WTC11 (cell line): ENCODE measurements at regions not wholly inside any gene's neighbourhood (a gene's known extent, or its start where the extent isn't known, plus 50 kb on each side); places are given as distances from the start of the nearest gene placed in this dataset.

Experiments used
- ATAC-seq: fragments of 200-7000 bp; cut with Tn5 transposase; 2 replicates; pipeline ENCODE4 v1.10.0; 2021; ENCODE audit warnings: mild to moderate bottlenecking, moderate library complexity
- CTCF ChIA-PET: fragments of 300-600 bp; sonication (Branson Sonifier 250); formaldehyde crosslinking; loops from one replicate; lab custom pipeline; 2021; ENCODE audit warnings: antibody characterized with exemption; lab: Charles Lee
- POLR2A ChIA-PET: fragments of 350-600 bp; sonication (Branson Sonifier 250); formaldehyde crosslinking; loops from one replicate; lab custom pipeline; 2021; ENCODE audit warnings: antibody characterized with exemption; lab: Charles Lee
- DNase-seq: peaks from one replicate; pipeline ENCODE4 v3.0.0; 2021; ENCODE audit warnings: low spot score
- H3K27ac Mint-ChIP-seq: 2 replicates; pipeline ENCODE4 v1.8.0; 2021; ENCODE audit warnings: mixed read lengths
- H3K27me3 Mint-ChIP-seq: 2 replicates; pipeline ENCODE4 v1.8.0; 2021; ENCODE audit warnings: low read depth, mild to moderate bottlenecking, moderate library complexity, mixed read lengths
- H3K36me3 Mint-ChIP-seq: 2 replicates; pipeline ENCODE4 v1.8.0; 2021; ENCODE audit warnings: mixed read lengths
- H3K4me1 Mint-ChIP-seq: 2 replicates; pipeline ENCODE4 v1.8.0; 2022; ENCODE audit warnings: mixed read lengths
- H3K4me3 Mint-ChIP-seq: 2 replicates; pipeline ENCODE4 v1.8.0; 2021; ENCODE audit warnings: mild to moderate bottlenecking, moderate library complexity, mixed read lengths
- H3K9me3 Mint-ChIP-seq: 2 replicates; pipeline ENCODE4 v1.8.0; 2021; ENCODE audit warnings: mixed read lengths
- CREB1 ChIP-seq: sonication (generic); formaldehyde crosslinking; IDR thresholded peaks from 2 replicates; pipeline ENCODE4 v1.8.0; 2023; ENCODE audit warnings: mild to moderate bottlenecking, missing genetic modification reagents
- FOXP1 ChIP-seq: sonication (generic); formaldehyde crosslinking; IDR thresholded peaks from 2 replicates; pipeline ENCODE4 v1.8.0; 2022; ENCODE audit warnings: missing genetic modification reagents, mild to moderate bottlenecking, moderate library complexity, borderline replicate concordance
- GRHL2 ChIP-seq: fragments of 250-450 bp; sonication (Bioruptor Pico); IDR thresholded peaks from 2 replicates; pipeline ENCODE4 v1.8.0; 2022; ENCODE audit warnings: mild to moderate bottlenecking, moderate library complexity; ENCODE audit not compliant: insufficient replicate concordance, severe bottlenecking
- GTF2I ChIP-seq: fragments of 250-450 bp; sonication (Bioruptor Pico); conservative IDR thresholded peaks from 2 replicates; pipeline ENCODE4 v1.4.0; 2021; ENCODE audit warnings: mild to moderate bottlenecking
- MLX ChIP-seq: sonication (generic); formaldehyde crosslinking; IDR thresholded peaks from 2 replicates; pipeline ENCODE4 v1.8.1; 2023; ENCODE audit warnings: mild to moderate bottlenecking, missing genetic modification reagents, moderate library complexity
- NFE2L1 ChIP-seq: sonication (generic); formaldehyde crosslinking; IDR thresholded peaks from 2 replicates; pipeline ENCODE4 v1.8.1; 2023; ENCODE audit warnings: missing genetic modification reagents
- PREB ChIP-seq: sonication (generic); formaldehyde crosslinking; IDR thresholded peaks from 2 replicates; pipeline ENCODE4 v1.8.1; 2022; ENCODE audit warnings: mild to moderate bottlenecking, missing genetic modification reagents, moderate library complexity, borderline replicate concordance
- TCF7 ChIP-seq: sonication (generic); formaldehyde crosslinking; IDR thresholded peaks from 2 replicates; pipeline ENCODE4 v1.8.0; 2022; ENCODE audit warnings: mild to moderate bottlenecking, low read depth, missing genetic modification reagents, moderate library complexity
- TEAD4 ChIP-seq: sonication (generic); formaldehyde crosslinking; IDR thresholded peaks from 2 replicates; pipeline ENCODE4 v1.8.0; 2022; ENCODE audit warnings: mild to moderate bottlenecking, missing genetic modification reagents
- TP53 ChIP-seq: sonication (generic); formaldehyde crosslinking; IDR thresholded peaks from 2 replicates; pipeline ENCODE4 v1.8.1; 2023; ENCODE audit warnings: mild to moderate bottlenecking, missing genetic modification reagents
- ZNF219 ChIP-seq: sonication (generic); formaldehyde crosslinking; IDR thresholded peaks from 2 replicates; pipeline ENCODE4 v1.8.0; 2023; ENCODE audit warnings: missing genetic modification reagents, mild to moderate bottlenecking, borderline replicate concordance
- ZNF423 ChIP-seq: fragments of 250-450 bp; sonication (Bioruptor Pico); IDR thresholded peaks from 2 replicates; pipeline ENCODE4 v2.1.2; 2022; ENCODE audit warnings: mild to moderate bottlenecking, moderate library complexity
- ZNF512 ChIP-seq: sonication (generic); formaldehyde crosslinking; IDR thresholded peaks from 2 replicates; pipeline ENCODE4 v1.8.1; 2022; ENCODE audit warnings: missing genetic modification reagents, borderline replicate concordance
- TF ChIP-seq, protein P1 (sequence below): sonication (generic); formaldehyde crosslinking; IDR thresholded peaks from 2 replicates; pipeline ENCODE4 v1.8.0; 2022; ENCODE audit warnings: mild to moderate bottlenecking, missing genetic modification reagents
- TF ChIP-seq, protein P2 (sequence below): sonication (generic); formaldehyde crosslinking; IDR thresholded peaks from 2 replicates; pipeline ENCODE4 v1.8.0; 2022; ENCODE audit warnings: mild to moderate bottlenecking, missing genetic modification reagents
- TF ChIP-seq, protein P3 (sequence below): fragments of 250-450 bp; sonication (Bioruptor Pico); IDR thresholded peaks from 2 replicates; pipeline ENCODE4 v1.9.0; 2021; ENCODE audit warnings: mild to moderate bottlenecking

DNA sequence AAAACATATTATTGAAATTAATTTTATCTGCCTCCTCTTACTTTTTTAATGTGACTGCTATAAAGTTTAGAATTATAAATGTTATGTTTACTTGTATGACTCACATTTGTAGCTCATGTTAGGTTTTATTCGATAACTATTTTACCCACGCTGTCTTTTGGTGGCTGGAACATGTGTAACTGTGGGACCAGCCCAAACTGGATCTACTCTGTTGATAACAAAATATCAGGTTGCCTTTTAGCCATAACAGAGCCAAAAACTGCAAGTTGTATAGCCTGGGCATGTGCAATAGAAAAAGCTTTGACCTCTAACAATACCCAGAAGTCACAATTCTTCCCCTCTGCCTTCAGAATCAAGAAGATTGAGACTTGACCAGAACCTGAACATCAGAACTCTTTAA, 356.5 kb downstream of the PRELID2 start:
- POLR2A ChIA-PET, result no interaction called here
- H3K27me3 Mint-ChIP-seq, result no peaks in the 10 kb centered on the region
- ATAC-seq, result no peak

DNA sequence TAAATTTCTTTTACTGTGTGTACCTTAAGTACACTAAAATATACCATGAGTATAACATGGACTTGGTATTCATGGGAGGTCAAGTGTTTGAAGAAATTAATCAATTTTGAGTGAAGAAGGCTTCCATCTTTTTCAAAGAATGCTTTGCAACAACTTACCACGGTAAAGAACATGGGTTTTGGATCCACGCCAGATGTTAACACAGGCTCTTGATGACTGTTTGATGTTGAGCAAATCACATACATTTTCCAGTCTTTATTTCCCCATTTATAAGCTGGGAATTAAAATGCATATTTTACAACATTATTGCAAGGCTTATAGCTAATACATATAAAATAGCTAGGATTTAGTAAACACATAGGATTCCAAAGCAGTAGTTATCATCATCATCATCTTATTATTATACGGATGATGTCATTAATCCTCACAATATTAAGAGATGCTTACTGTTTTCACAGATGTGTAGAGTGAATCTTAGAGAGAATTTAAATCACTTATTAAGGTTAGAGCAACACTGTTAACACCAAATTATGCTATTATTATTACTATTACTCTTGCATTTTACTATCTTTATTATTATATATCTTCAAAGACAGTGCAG, 362.0 kb downstream of the PRELID2 start:
- H3K27me3 Mint-ChIP-seq, result no peaks in the 10 kb centered on the region
- H3K4me1 Mint-ChIP-seq, result peaks cover 6% of the 10 kb centered on the region
- H3K9me3 Mint-ChIP-seq, result peaks cover 4% of the 10 kb centered on the region; the same call in 1 of the 2 replicates
- H3K4me3 Mint-ChIP-seq, result no peak overlapping the region
- no peaks in the 10 kb centered on the region for H3K36me3 Mint-ChIP-seq
- DNase-seq (no peak), ATAC-seq (no peak)
- no peak for TF ChIP-seq CREB1 (CRISPR knock-in tag)
- TF ChIP-seq GRHL2, result no peak
- H3K27ac Mint-ChIP-seq, result no peak overlapping the region
- ChIA-PET POLR2A (no interaction called here), CTCF (no interaction called here)

More for the DNA sequence above, 356.5 kb downstream of the PRELID2 start:
- no peak overlapping the region for H3K27ac Mint-ChIP-seq
- H3K9me3 Mint-ChIP-seq, result peaks cover 4% of the 10 kb centered on the region; the same call in 1 of the 2 replicates
- H3K36me3 Mint-ChIP-seq, result no peaks in the 10 kb centered on the region
- H3K4me3 Mint-ChIP-seq, result no peak overlapping the region
- TF ChIP-seq GTF2I (CRISPR knock-in tag) (no peak), ZNF423 (no peak), TP53 (CRISPR knock-in tag) (no peak), PREB (CRISPR knock-in tag) (no peak), ZNF512 (CRISPR knock-in tag) (no peak), TEAD4 (CRISPR knock-in tag) (no peak), ZNF219 (CRISPR knock-in tag) (no peak), TCF7 (CRISPR knock-in tag) (no peak), MLX (CRISPR knock-in tag) (no peak), NFE2L1 (no peak), FOXP1 (no peak)
- TF ChIP-seq, protein P1, sequence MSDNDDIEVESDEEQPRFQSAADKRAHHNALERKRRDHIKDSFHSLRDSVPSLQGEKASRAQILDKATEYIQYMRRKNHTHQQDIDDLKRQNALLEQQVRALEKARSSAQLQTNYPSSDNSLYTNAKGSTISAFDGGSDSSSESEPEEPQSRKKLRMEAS (CRISPR knock-in tag), result no peak
- TF ChIP-seq, protein P2, sequence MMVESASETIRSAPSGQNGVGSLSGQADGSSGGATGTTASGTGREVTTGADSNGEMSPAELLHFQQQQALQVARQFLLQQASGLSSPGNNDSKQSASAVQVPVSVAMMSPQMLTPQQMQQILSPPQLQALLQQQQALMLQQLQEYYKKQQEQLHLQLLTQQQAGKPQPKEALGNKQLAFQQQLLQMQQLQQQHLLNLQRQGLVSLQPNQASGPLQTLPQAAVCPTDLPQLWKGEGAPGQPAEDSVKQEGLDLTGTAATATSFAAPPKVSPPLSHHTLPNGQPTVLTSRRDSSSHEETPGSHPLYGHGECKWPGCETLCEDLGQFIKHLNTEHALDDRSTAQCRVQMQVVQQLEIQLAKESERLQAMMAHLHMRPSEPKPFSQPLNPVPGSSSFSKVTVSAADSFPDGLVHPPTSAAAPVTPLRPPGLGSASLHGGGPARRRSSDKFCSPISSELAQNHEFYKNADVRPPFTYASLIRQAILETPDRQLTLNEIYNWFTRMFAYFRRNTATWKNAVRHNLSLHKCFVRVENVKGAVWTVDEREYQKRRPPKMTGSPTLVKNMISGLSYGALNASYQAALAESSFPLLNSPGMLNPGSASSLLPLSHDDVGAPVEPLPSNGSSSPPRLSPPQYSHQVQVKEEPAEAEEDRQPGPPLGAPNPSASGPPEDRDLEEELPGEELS, result no peak
- TF ChIP-seq, protein P3, sequence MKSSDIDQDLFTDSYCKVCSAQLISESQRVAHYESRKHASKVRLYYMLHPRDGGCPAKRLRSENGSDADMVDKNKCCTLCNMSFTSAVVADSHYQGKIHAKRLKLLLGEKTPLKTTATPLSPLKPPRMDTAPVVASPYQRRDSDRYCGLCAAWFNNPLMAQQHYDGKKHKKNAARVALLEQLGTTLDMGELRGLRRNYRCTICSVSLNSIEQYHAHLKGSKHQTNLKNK, result no peak
- H3K4me1 Mint-ChIP-seq, result peaks cover 9% of the 10 kb centered on the region
- CTCF ChIA-PET, result no interaction called here
- no peak for DNase-seq
